Activated naive CD8-positive, alpha-beta T cell treated with anti-CD3 and anti-CD28 coated beads, Interleukin-2, amount 10 ng/mL, durations not matched to agents 7 days and 5 days (primary cell): ENCODE measurements at regions not wholly inside any gene's neighbourhood (a gene's known extent, or its start where the extent isn't known, plus 50 kb on each side); places are given as distances from the start of the nearest gene placed in this dataset.

Experiments
- ATAC-seq: fragments of 150-1000 bp; cut with Tn5 transposase; one replicate; pipeline ENCODE4 v1.10.0; 2021; ENCODE audit warnings: low read depth, moderate library complexity
- POLR2A ChIA-PET: fragments of 350-600 bp; sonication (Branson Sonifier 250); formaldehyde crosslinking; loops from one replicate; lab custom pipeline; 2021; ENCODE audit warnings: antibody characterized with exemption; lab: Charles Lee
- DNase-seq: peaks from one replicate; pipeline ENCODE4 v3.0.0; 2021
- H3K27ac Mint-ChIP-seq: one replicate; pipeline ENCODE4 v1.8.0; 2022; ENCODE audit warnings: mild to moderate bottlenecking, mixed read lengths
- H3K27me3 Mint-ChIP-seq: one replicate; pipeline ENCODE4 v1.8.0; 2022; ENCODE audit warnings: mild to moderate bottlenecking, moderate library complexity, mixed read lengths
- H3K36me3 Mint-ChIP-seq: one replicate; pipeline ENCODE4 v1.8.0; 2021; ENCODE audit warnings: mild to moderate bottlenecking, mixed read lengths
- H3K4me1 Mint-ChIP-seq: one replicate; pipeline ENCODE4 v1.8.0; 2021; ENCODE audit warnings: mixed read lengths
- H3K4me3 Mint-ChIP-seq: one replicate; pipeline ENCODE4 v1.8.0; 2022; ENCODE audit warnings: mild to moderate bottlenecking, moderate library complexity, mixed read lengths
- H3K9me3 Mint-ChIP-seq: one replicate; pipeline ENCODE4 v1.8.0; 2021; ENCODE audit warnings: mixed read lengths

DNA sequence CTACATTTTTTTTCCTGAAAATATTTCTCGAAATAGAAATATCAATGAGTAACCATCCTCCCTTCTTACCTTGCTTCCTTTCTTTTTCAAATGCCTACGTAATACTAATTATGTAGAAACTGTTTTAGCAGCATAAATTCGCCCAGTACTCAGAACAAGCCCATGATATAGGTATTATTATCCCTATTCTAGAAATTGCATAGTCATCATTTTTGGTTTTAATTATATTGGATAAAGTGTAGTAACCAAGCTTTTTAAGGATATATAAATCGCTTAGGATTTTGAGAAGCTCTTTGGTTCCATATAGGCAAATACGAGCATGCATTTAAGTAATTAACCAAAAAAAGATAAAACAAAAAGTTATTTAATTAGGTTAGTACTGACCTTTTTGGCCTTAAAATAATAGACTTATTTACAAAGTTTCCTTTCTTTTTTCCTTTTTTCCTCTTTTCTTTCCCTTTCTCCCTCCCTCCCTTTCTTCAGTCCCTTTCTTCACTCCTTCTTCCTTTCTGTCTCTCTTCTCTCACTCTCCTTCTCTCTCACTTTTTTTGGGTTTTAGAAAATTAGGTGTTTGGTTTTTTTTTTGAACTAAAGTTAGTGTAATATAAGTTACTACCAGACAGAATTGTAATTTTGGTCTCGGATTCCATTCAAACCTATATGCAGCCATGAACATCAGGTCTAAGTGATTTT lies 457.7 kb downstream of the RFPL4B start:
- H3K4me3 Mint-ChIP-seq = no peak overlapping the region
- no peak for DNase-seq
- ATAC-seq = no peak
- H3K4me1 Mint-ChIP-seq = no peaks in the 10 kb centered on the region
- no peaks in the 10 kb centered on the region for H3K27me3 Mint-ChIP-seq
- no peaks in the 10 kb centered on the region for H3K9me3 Mint-ChIP-seq
- no peak overlapping the region for H3K27ac Mint-ChIP-seq
- POLR2A ChIA-PET = no interaction called here
- H3K36me3 Mint-ChIP-seq = no peaks in the 10 kb centered on the region

DNA sequence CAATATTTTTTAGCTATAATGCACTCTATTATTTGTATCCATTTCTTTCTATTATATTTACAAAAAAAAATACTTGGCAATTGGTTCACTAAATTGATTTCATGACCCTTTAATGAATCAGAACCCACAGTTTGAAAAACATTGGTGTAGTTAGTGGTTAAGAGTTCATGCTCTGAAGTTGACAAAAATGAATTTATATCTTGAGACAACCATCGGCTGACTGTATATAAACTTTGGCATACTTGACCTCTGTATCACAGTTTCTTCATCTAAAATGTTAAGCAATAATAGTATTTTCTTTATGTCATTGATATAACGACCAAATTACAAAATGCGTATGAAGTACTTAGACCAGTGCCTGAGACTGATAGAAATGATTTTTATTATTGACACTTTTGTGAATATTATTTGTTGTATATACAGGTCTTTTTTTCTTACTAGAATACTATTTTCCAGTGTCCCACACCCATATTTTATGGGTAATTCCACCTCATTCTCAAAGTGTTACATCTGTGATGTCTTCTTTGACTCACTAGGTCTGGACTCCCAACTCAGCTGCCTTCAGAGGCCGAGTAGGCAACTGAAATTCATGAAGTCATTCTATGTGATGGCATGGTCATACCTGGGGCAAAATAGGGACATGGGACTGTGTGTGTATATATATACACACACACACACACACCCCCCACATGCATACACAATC lies 459.2 kb downstream of the RFPL4B start:
- Mint-ChIP-seq H3K27me3 (no peaks in the 10 kb centered on the region), H3K4me3 (no peak overlapping the region), H3K4me1 (no peaks in the 10 kb centered on the region), H3K27ac (no peak overlapping the region), H3K9me3 (no peaks in the 10 kb centered on the region), H3K36me3 (no peaks in the 10 kb centered on the region)
- no peak for DNase-seq
- no peak for ATAC-seq
- POLR2A ChIA-PET = no interaction called here

DNA sequence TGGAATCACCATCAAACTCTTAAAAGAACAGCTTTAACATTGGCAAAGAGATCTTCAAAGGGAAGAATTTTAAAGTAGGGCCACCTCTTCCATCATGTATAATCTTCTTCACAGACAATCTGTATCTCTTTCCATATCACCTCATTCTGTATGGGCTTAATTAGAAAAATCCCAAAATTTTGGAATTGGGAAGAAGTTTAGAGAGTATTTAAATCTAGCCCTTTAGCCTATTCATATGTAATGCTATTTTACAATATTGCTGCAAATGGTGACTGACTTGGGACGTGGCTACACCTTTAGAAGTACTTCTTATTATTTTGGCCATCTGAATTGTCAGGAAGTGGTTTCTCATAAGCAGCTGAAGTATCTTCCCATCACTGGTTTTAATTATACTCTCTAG lies 474.3 kb downstream of the RFPL4B start:
- Mint-ChIP-seq H3K4me3 (no peak overlapping the region), H3K27me3 (no peaks in the 10 kb centered on the region), H3K9me3 (peaks cover 2% of the 10 kb centered on the region), H3K36me3 (no peaks in the 10 kb centered on the region), H3K27ac (no peak overlapping the region), H3K4me1 (no peaks in the 10 kb centered on the region)
- no peak for ATAC-seq
- POLR2A ChIA-PET = no interaction called here
- no peak for DNase-seq

DNA sequence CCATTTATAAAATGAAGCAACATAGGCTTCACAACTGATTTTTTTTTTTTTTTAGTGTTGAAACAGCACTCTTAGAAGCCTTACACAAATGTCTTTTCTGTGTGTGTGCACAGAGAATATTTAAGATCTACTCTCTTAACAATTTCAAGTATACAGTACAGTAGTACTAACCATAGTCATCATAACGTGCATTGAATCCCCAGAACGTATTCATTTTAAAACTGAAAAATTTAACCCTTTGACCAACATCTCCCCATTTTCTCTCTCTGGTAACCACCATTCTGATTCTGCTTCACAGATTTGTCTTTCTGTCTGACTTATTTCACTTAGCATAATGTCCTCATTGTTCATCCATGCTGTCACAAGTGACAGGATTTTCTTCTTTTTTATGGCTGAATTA lies 475.6 kb downstream of the RFPL4B start:
- POLR2A ChIA-PET = no interaction called here
- Mint-ChIP-seq H3K9me3 (peaks cover 2% of the 10 kb centered on the region), H3K4me1 (no peaks in the 10 kb centered on the region), H3K4me3 (no peak overlapping the region), H3K27me3 (no peaks in the 10 kb centered on the region), H3K36me3 (no peaks in the 10 kb centered on the region), H3K27ac (no peak overlapping the region)
- ATAC-seq (no peak), DNase-seq (no peak)

DNA sequence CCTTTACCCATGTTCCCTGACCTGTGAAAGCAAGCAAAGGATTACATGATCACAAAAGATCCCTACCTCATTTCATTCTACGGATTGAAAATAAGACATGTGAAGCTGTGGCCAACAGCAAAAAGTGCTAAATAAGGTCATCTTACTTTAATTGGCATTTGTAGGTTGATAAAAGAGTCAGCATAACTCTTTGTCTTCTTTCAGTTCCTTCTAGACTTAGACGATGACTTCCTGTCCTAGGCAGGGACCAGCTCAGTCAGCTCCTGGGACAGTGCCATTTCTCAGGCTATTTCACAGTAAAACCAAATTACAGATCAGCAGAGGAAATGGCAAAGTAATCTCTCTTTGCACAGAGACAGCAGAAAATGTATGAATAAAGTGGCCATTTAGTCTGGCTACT lies 480.7 kb downstream of the RFPL4B start:
- no peaks in the 10 kb centered on the region for H3K36me3 Mint-ChIP-seq
- H3K4me1 Mint-ChIP-seq = no peaks in the 10 kb centered on the region
- no peaks in the 10 kb centered on the region for H3K27me3 Mint-ChIP-seq
- H3K4me3 Mint-ChIP-seq = no peak overlapping the region
- no peak overlapping the region for H3K27ac Mint-ChIP-seq
- no peak for DNase-seq
- ATAC-seq = no peak
- POLR2A ChIA-PET = no interaction called here
- no peaks in the 10 kb centered on the region for H3K9me3 Mint-ChIP-seq

DNA sequence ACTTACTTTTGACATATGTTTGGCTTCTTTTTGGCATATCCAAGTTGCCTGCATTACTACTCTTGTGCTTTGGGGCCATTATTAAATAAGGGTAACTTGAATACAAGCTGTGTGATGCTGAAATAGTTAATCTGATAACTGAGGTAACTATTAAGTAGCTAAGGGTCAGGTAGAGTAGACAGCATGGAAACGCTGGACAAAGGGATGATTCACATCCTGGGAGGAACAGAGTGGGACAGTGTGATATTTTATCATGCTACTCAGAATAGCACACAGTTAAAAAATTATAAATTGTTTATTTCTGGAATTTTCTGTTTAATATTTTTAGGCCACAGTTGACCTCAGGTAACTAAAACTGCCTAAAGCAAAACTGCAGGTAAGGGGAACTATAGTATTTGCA lies 483.9 kb downstream of the RFPL4B start:
- Mint-ChIP-seq H3K4me3 (no peak overlapping the region), H3K27ac (no peak overlapping the region), H3K36me3 (no peaks in the 10 kb centered on the region), H3K4me1 (no peaks in the 10 kb centered on the region), H3K9me3 (no peaks in the 10 kb centered on the region), H3K27me3 (no peaks in the 10 kb centered on the region)
- ATAC-seq (no peak), DNase-seq (no peak)
- POLR2A ChIA-PET = no interaction called here

DNA sequence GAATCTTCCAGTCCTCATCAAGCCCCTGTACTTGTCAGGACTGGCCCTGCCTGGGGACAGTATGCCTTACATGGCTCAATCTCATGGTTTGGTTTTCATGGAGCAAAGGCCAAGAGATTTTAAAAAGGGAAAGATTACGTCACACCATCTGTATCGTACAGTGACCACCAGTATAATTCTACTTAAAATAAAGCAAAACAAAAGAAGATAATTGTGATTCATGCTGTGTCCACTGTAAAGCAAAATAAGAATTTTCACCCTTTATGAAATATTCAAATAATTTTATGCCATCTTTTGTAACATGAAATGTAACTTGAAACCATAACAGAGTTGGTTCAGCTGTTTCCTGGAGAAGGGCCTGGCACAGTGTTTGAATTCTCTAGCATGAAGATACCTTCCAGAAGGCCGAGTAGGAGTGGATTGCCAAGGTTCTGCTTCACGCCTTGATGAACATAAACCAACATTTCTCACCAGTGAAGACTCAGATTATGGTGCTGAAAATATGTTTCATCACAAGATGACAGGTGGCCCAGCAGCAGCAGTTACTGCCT lies 486.5 kb downstream of the RFPL4B start:
- Mint-ChIP-seq H3K36me3 (no peaks in the 10 kb centered on the region), H3K4me1 (no peaks in the 10 kb centered on the region), H3K27ac (no peak overlapping the region), H3K27me3 (no peaks in the 10 kb centered on the region), H3K4me3 (no peak overlapping the region), H3K9me3 (no peaks in the 10 kb centered on the region)
- no peak for DNase-seq
- POLR2A ChIA-PET = no interaction called here
- ATAC-seq = no peak

DNA sequence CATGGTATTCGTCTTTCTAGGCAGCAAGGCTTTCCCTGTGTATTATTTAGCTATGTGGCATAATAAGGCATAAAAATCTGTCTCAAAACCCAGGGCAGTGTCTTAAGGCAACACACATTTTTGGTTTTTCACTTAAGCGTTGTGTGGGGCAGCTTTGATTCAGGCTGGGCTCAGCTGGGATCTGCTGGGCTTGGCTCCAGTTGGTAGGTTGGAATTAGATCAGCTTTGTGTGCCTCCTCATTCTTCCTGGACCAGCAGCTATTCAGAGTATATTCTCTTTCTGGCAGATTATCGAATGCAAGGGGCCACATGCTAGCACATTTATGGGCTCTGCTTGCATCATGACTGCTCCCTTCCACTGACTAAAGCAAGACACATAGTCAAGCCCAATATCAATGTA lies 487.9 kb downstream of the RFPL4B start:
- DNase-seq (no peak), ATAC-seq (no peak)
- POLR2A ChIA-PET = no interaction called here
- Mint-ChIP-seq H3K27ac (no peak overlapping the region), H3K4me3 (no peak overlapping the region), H3K9me3 (no peaks in the 10 kb centered on the region), H3K36me3 (no peaks in the 10 kb centered on the region), H3K27me3 (no peaks in the 10 kb centered on the region), H3K4me1 (no peaks in the 10 kb centered on the region)

DNA sequence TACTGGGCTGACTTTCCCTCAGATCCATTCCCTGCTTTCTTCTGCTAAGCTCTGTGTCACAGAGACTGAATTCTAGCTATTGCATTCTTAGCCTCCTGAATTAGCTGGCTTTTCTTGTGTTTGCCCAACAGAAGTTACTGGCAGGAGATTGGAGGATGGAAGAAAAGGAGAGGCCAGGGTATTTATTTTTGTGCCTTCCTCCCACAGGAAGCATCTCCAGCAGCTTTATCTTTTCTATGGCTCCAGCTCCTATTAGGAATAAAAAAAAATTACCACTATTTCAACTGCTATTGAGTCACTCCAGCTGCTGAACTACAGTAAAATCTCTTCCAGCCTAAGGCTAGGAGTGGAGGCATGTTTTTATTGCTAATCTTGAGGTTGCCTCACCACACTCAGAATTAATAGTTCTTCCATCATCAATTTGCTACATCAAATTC lies 492.4 kb downstream of the RFPL4B start:
- Mint-ChIP-seq H3K36me3 (no peaks in the 10 kb centered on the region), H3K27ac (no peak overlapping the region), H3K9me3 (peaks cover 4% of the 10 kb centered on the region), H3K4me3 (no peak overlapping the region), H3K27me3 (no peaks in the 10 kb centered on the region), H3K4me1 (no peaks in the 10 kb centered on the region)
- POLR2A ChIA-PET = no interaction called here
- no peak for DNase-seq
- ATAC-seq = no peak

DNA sequence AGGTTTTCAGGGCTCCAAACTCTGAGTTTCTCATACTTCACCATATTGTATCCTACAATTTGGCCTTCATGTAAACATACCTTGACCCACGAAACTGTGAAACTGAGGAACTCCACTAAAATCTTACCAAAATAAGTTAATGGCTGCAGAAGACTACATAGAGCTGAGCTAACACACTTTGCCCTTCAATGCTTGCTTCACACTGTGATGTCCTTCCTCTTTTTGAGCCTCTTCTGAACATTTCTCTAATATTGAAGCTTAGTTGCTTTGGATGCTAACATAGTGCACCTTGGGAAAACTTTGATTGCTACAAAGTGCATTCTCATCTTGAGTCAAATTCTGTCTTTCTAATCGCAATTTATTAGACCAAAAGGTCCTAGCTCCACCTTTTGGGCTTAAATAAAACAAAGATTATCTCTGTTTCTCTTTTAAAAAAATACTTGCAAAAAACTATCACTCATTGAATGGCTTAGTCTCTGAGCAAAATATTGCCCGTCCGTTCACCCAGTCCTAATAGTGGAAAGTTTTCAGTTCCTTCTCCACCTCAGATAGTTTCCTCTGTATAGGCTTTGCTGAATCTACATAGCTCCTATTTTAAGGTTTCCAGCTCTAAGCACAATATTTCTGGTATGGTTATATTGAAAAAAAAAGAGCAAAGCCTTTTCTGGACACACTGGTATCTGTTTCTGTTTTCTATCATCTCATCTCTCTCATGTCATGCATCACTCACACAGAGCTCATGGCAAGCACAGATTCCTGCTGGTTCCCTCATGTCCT lies 494.6 kb downstream of the RFPL4B start:
- POLR2A ChIA-PET = no interaction called here
- ATAC-seq (no peak), DNase-seq (no peak)
- Mint-ChIP-seq H3K4me1 (no peaks in the 10 kb centered on the region), H3K36me3 (no peaks in the 10 kb centered on the region), H3K27ac (no peak overlapping the region), H3K27me3 (no peaks in the 10 kb centered on the region), H3K9me3 (peaks cover 4% of the 10 kb centered on the region), H3K4me3 (no peak overlapping the region)

DNA sequence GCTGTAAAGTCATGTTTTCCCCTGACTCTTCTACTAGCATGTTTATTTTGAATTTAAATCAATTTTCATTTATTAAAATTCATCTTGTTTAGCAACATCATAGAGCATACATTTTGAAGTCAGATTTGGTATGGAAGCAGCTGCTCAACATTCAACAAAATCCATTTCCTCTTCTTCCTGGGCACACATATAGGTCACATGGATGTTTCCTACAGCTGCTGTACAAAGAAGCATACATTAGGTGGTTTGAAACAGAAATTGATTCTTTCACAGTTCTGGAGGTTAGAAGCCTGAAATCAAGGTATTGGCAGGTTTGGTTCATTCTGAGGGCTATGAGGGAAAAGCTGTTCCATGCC lies 495.2 kb downstream of the RFPL4B start:
- Mint-ChIP-seq H3K27me3 (no peaks in the 10 kb centered on the region), H3K4me1 (no peaks in the 10 kb centered on the region), H3K36me3 (no peaks in the 10 kb centered on the region), H3K27ac (no peak overlapping the region), H3K4me3 (no peak overlapping the region), H3K9me3 (peaks cover 4% of the 10 kb centered on the region)
- ATAC-seq = no peak
- POLR2A ChIA-PET = no interaction called here
- DNase-seq = no peak

DNA sequence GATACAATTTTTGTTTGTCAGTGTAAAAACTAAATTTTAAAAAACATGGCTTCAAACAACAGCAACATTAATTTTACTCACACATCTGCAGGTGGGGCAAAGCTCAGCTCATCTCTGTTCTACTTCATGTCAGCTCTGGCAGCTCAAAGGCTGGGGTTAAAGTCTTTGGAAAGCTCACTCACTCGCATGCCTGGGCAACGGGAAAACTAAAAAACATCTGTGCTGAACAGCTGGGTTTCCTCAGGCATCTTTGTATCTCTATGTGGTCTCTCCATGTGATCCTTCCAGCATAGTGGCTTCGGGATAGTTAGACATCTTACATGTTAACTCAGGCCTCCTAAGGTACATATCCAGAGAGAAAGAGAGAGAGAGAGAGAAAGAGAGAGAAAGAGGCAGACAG lies 499.6 kb downstream of the RFPL4B start:
- H3K4me1 Mint-ChIP-seq = no peaks in the 10 kb centered on the region
- DNase-seq = no peak
- peaks cover 4% of the 10 kb centered on the region for H3K9me3 Mint-ChIP-seq
- H3K4me3 Mint-ChIP-seq = no peak overlapping the region
- no peak overlapping the region for H3K27ac Mint-ChIP-seq
- H3K36me3 Mint-ChIP-seq = no peaks in the 10 kb centered on the region
- H3K27me3 Mint-ChIP-seq = no peaks in the 10 kb centered on the region
- no peak for ATAC-seq
- POLR2A ChIA-PET = no interaction called here

DNA sequence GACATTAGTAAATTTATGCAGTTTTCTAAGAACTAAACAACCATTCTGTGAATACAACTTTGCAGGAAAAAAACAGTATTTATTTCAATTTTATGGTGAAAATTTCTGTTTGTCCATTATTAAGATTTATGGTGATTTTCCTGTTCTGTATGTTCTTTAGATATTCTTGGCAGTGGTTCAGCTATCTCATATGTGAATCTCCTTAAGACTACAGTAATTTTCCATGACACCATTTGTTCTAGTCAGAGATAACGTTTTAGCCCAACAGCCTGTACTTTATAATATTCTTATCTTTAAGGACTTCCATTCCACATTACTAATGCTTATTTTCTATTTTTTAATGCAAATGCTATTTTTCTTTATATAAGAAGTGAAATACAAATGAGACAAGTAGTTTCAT lies 504.0 kb downstream of the RFPL4B start:
- DNase-seq = no peak
- no peaks in the 10 kb centered on the region for H3K36me3 Mint-ChIP-seq
- no peaks in the 10 kb centered on the region for H3K9me3 Mint-ChIP-seq
- POLR2A ChIA-PET = no interaction called here
- no peaks in the 10 kb centered on the region for H3K4me1 Mint-ChIP-seq
- no peak overlapping the region for H3K27ac Mint-ChIP-seq
- H3K27me3 Mint-ChIP-seq = no peaks in the 10 kb centered on the region
- ATAC-seq = no peak
- no peak overlapping the region for H3K4me3 Mint-ChIP-seq

DNA sequence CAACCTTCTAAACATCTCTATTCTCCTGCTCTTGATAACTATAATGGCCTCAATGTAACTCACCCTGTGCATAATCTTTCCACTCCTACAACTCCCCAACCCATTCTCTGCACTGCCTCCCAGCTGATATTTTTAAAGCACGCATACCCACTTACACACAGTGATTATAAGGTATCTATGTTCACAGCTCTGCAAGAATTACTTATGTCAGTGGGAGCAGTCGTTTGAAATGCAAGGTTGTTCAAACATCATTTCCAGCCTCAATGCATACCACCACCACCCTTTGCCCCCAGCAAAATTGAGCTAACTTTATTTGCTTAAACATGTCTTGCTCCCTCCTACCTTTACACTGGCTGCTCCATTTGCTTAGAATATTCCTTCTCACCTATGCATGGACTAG lies 506.0 kb downstream of the RFPL4B start:
- Mint-ChIP-seq H3K4me1 (no peaks in the 10 kb centered on the region), H3K27me3 (no peaks in the 10 kb centered on the region), H3K4me3 (no peak overlapping the region), H3K27ac (no peak overlapping the region), H3K9me3 (peaks cover 2% of the 10 kb centered on the region), H3K36me3 (no peaks in the 10 kb centered on the region)
- no peak for DNase-seq
- ATAC-seq = no peak
- POLR2A ChIA-PET = no interaction called here
